Ishikawa (cell line): ENCODE measurements at regions not wholly inside any gene's neighbourhood (a gene's known extent, or its start where the extent isn't known, plus 50 kb on each side); places are given as distances from the start of the nearest gene placed in this dataset.
A peak's percentile ranks its signal among the peaks of the same experiment; 100 is the strongest.

ENCODE experiments used
- CREB1 ChIP-seq: IDR thresholded peaks from 2 replicates; pipeline ENCODE4 v1.6.1; 2012; ENCODE audit warnings: low read depth
- EGR1 ChIP-seq: IDR thresholded peaks from 2 replicates; pipeline ENCODE4 v1.6.1; 2012
- EP300 ChIP-seq: IDR thresholded peaks from 2 replicates; pipeline ENCODE4 v1.6.1; 2012; ENCODE audit warnings: borderline replicate concordance
- MAX ChIP-seq: IDR thresholded peaks from 2 replicates; pipeline ENCODE4 v1.6.1; 2012
- RAD21 ChIP-seq: IDR thresholded peaks from 2 replicates; pipeline ENCODE4 v1.6.1; 2012; ENCODE audit warnings: low read depth
- REST ChIP-seq: IDR thresholded peaks from 2 replicates; pipeline ENCODE4 v1.6.1; 2012; ENCODE audit warnings: low read depth, mild to moderate bottlenecking
- TAF1 ChIP-seq: IDR thresholded peaks from 2 replicates; pipeline ENCODE4 v1.6.1; 2012; ENCODE audit warnings: low read depth, mild to moderate bottlenecking
- TEAD4 ChIP-seq: IDR thresholded peaks from 2 replicates; pipeline ENCODE4 v1.6.1; 2012
- YY1 ChIP-seq: IDR thresholded peaks from 2 replicates; pipeline ENCODE4 v1.6.1; 2012; ENCODE audit warnings: low read depth
- ZBTB7A ChIP-seq: IDR thresholded peaks from 2 replicates; pipeline ENCODE4 v1.6.1; 2012; ENCODE audit warnings: low read depth

GRCh38 chr6:54515013-54515412, 206.8 kb downstream of the TINAG start:
- no peak for TF ChIP-seq TEAD4
- TF ChIP-seq MAX = no peak
- TF ChIP-seq REST = no peak
- TF ChIP-seq YY1 = no peak
- peak; percentile 39; the same call in 1 of the 2 replicates for TF ChIP-seq RAD21
- TF ChIP-seq TAF1 = no peak
- TF ChIP-seq EGR1 = no peak
- no peak for TF ChIP-seq CREB1
- TF ChIP-seq ZBTB7A = no peak
- no peak for TF ChIP-seq EP300
